GM12878 (cell line): ENCODE measurements at regions not wholly inside any gene's neighbourhood (a gene's known extent, or its start where the extent isn't known, plus 50 kb on each side); places are given as distances from the start of the nearest gene placed in this dataset.

Source experiments
- ATAC-seq: fragments of 200-7000 bp; cut with Tn5 transposase; 3 replicates; pipeline ENCODE4 v1.9.1; 2020; ENCODE audit warnings: mild to moderate bottlenecking, moderate library complexity
- BruUV-seq: library from RNA; stranded (reverse); fragments of 400-500 nt; replicated peaks from 2 replicates; lab custom pipeline; 2021; lab: Mats Ljungman, UMichigan
- CTCF ChIA-PET: fragments of 300-600 bp; sonication (Branson Sonifier 250); formaldehyde crosslinking; extraction: SDS; loops from one replicate; lab custom pipeline; 2021; ENCODE audit warnings: inconsistent platforms; lab: Yijun Ruan, JAX
- POLR2A ChIA-PET: fragments of 350-600 bp; formaldehyde crosslinking; extraction: SDS; loops from one replicate; lab custom pipeline; 2021; ENCODE audit warnings: inconsistent platforms; lab: Charles Lee
- RAD21 ChIA-PET: fragments of 300-600 bp; sonication (Branson Sonifier 250); formaldehyde crosslinking; loops from one replicate; lab custom pipeline; 2023; ENCODE audit warnings: antibody characterized with exemption; ENCODE audit not compliant: unreplicated experiment; lab: Charles Lee
- SMC1A ChIA-PET: fragments of 300-600 bp; sonication (Branson Sonifier 250); formaldehyde crosslinking; loops from one replicate; lab custom pipeline; 2023; ENCODE audit not compliant: unreplicated experiment, uncharacterized antibody; lab: Charles Lee
- DNase-seq: peaks from one replicate; pipeline ENCODE4 v3.0.0-alpha.2; 2011; ENCODE audit warnings: low read depth, low spot score
- FAIRE-seq: peaks from 3 replicates; lab custom pipeline; 2011; peaks lifted over from hg19 to GRCh38; lab: Jason Lieb, UNC
- H2AFZ ChIP-seq: 2 replicates; pipeline ENCODE4 v1.6.0; 2011; ENCODE audit warnings: low read depth, low read length, control low read depth; ENCODE audit not compliant: control insufficient read depth
- H3K27ac ChIP-seq: 2 replicates; pipeline ENCODE4 v1.5.1; 2011; ENCODE audit warnings: control low read depth; ENCODE audit not compliant: control insufficient read depth, insufficient read depth
- H3K27me3 ChIP-seq, 2 experiments: replicated peaks in 1 of 2; 2 replicates each; pipeline versions ENCODE4 v1.6.0 to v1.6.1; 2011; ENCODE audit warnings: low read length in 1 of 2; ENCODE audit not compliant: control insufficient read depth in 2 of 2, insufficient read depth in 2 of 2
- H3K36me3 ChIP-seq, 2 experiments: 2 replicates each; pipeline ENCODE4 v1.5.1; 2011; ENCODE audit warnings: low read length in 1 of 2; ENCODE audit not compliant: control insufficient read depth in 2 of 2, insufficient read depth in 2 of 2
- H3K4me1 ChIP-seq: 2 replicates; pipeline ENCODE4 v1.6.1; 2011; ENCODE audit warnings: mild to moderate bottlenecking, low read length, moderate library complexity, mixed read lengths; ENCODE audit not compliant: control insufficient read depth, insufficient read depth
- H3K4me2 ChIP-seq: 2 replicates; pipeline ENCODE4 v1.6.0; 2011; ENCODE audit warnings: control low read depth; ENCODE audit not compliant: control insufficient read depth, insufficient read depth
- H3K4me3 ChIP-seq: fragments of 200-600 bp; sonication (generic); 2 replicates; pipeline ENCODE4 v1.5.1; 2016
- H3K79me2 ChIP-seq: 2 replicates; pipeline ENCODE4 v1.6.0; 2011; ENCODE audit warnings: low read length; ENCODE audit not compliant: control insufficient read depth, insufficient read depth
- H3K9ac ChIP-seq: 2 replicates; pipeline ENCODE4 v1.8.0; 2011; ENCODE audit warnings: low read length, control low read depth, mixed read lengths; ENCODE audit not compliant: control insufficient read depth, insufficient read depth
- H3K9me3 ChIP-seq: replicated peaks from 3 replicates; pipeline ENCODE4 v1.5.1; 2011; ENCODE audit warnings: mild to moderate bottlenecking, low read length; ENCODE audit not compliant: control insufficient read depth, insufficient read depth
- H4K20me1 ChIP-seq: 2 replicates; pipeline ENCODE4 v1.6.0; 2011; ENCODE audit not compliant: control insufficient read depth, insufficient read depth
- ATF2 ChIP-seq: IDR thresholded peaks from 2 replicates; pipeline ENCODE4 v1.6.1; 2012; ENCODE audit warnings: low read length, inconsistent platforms
- MEF2A ChIP-seq: IDR thresholded peaks from 2 replicates; pipeline ENCODE4 v1.6.1; 2011; ENCODE audit warnings: low read depth, mild to moderate bottlenecking, low read length, moderate library complexity; ENCODE audit not compliant: insufficient read depth
- MEF2B ChIP-seq: fragments of 450-650 bp; IDR thresholded peaks from 2 replicates; pipeline ENCODE4 v1.6.1; 2018; ENCODE audit warnings: mild to moderate bottlenecking, moderate library complexity; ENCODE audit not compliant: partially characterized antibody, poor library complexity, severe bottlenecking
- MTA2 ChIP-seq: fragments of 450-650 bp; IDR thresholded peaks from 2 replicates; pipeline ENCODE4 v1.6.1; 2016; ENCODE audit warnings: low read depth, mild to moderate bottlenecking, moderate library complexity
- PBX3 ChIP-seq: IDR thresholded peaks from 2 replicates; pipeline ENCODE4 v1.6.1; 2011; ENCODE audit warnings: mild to moderate bottlenecking, low read depth, low read length, moderate library complexity; ENCODE audit not compliant: insufficient replicate concordance
- RCOR1 ChIP-seq: conservative IDR thresholded peaks from 2 replicates; pipeline ENCODE4 v1.6.1; 2012; ENCODE audit warnings: low read depth, low read length, improper control_type of control experiment
- SIX5 ChIP-seq: IDR thresholded peaks from 2 replicates; pipeline ENCODE4 v1.6.1; 2011; ENCODE audit warnings: mild to moderate bottlenecking, low read depth, low read length, moderate library complexity; ENCODE audit not compliant: severe bottlenecking
- SRF ChIP-seq, 2 experiments: IDR thresholded peaks; 2 replicates each; pipeline ENCODE4 v1.6.1; 2011; ENCODE audit warnings: low read depth in 2 of 2, low read length in 2 of 2, mild to moderate bottlenecking in 1 of 2, moderate library complexity in 1 of 2
- USF1 ChIP-seq: IDR thresholded peaks from 2 replicates; pipeline ENCODE4 v1.6.1; 2011; ENCODE audit warnings: borderline replicate concordance, low read depth, mild to moderate bottlenecking, moderate library complexity, mixed read lengths, low read length; ENCODE audit not compliant: insufficient read depth; ENCODE audit errors: extremely low read length
- ZBTB40 ChIP-seq: fragments of 450-650 bp; IDR thresholded peaks from 2 replicates; pipeline ENCODE4 v1.6.1; 2016; ENCODE audit warnings: mild to moderate bottlenecking, moderate library complexity, borderline replicate concordance
- ZNF207 ChIP-seq: fragments of 450-650 bp; IDR thresholded peaks from 2 replicates; pipeline ENCODE4 v1.6.1; 2014; ENCODE audit warnings: antibody characterized with exemption, mild to moderate bottlenecking, borderline replicate concordance
- ZNF384 ChIP-seq: IDR thresholded peaks from 2 replicates; pipeline ENCODE4 v1.6.1; 2012; ENCODE audit warnings: low read depth, mild to moderate bottlenecking, low read length, improper control_type of control experiment, borderline replicate concordance
- ZSCAN29 ChIP-seq: fragments of 450-650 bp; IDR thresholded peaks from 2 replicates; pipeline ENCODE4 v1.6.1; 2017; ENCODE audit warnings: mild to moderate bottlenecking, moderate library complexity
- WGBS: methylation state at CpG from one replicate; pipeline ENCODE4 v1.1.6; 2016; ENCODE audit warnings: low lambda C conversion rate; ENCODE audit not compliant: insufficient replicate concordance, insufficient coverage; ENCODE audit errors: missing lambda C conversion rate; 5-methylcytosine and 5-hydroxymethylcytosine counted together
- in situ Hi-C: fragments of 300-500 bp; cut with MboI; formaldehyde crosslinking; loops from 9 replicates; pipeline ENCODE4 v1.14.3; 2018; ENCODE audit warnings: mixed read lengths
- intact Hi-C: fragments of 100-400 bp; cut with micrococcal nuclease; formaldehyde crosslinking; loops from one replicate; pipeline ENCODE4 v1.14.2; 2022; ENCODE audit not compliant: unreplicated experiment

GRCh38 chrX:81729269-81729777 is 527.4 kb downstream of the SH3BGRL start (continued):
- no peak for TF ChIP-seq ZBTB40

- ATAC-seq (no peak), FAIRE-seq (no peak), DNase-seq (no peak)
- H3K4me3 ChIP-seq = no peak overlapping the region
- no peaks in the 10 kb centered on the region for H3K9me3 ChIP-seq
- intact Hi-C loops (no loop called here), in situ Hi-C loops (no loop called here)
- CTCF ChIA-PET = no interaction called here
- WGBS = 23% methylated on average over 2 of the region's 2 CpGs
- BruUV-seq = no TSS peak
- H3K79me2 ChIP-seq = no peaks in the 10 kb centered on the region
- H3K27ac ChIP-seq = no peak overlapping the region
- no peaks in the 10 kb centered on the region for H4K20me1 ChIP-seq
- POLR2A ChIA-PET = no interaction called here
- H3K36me3 ChIP-seq = no peaks in the 10 kb centered on the region
- no peak overlapping the region for H2AFZ ChIP-seq
- SMC1A ChIA-PET = no interaction called here
- H3K4me1 ChIP-seq = no peaks in the 10 kb centered on the region
- no peaks in the 10 kb centered on the region for H3K27me3 ChIP-seq
- RAD21 ChIA-PET = no interaction called here
- H3K9ac ChIP-seq = no peak overlapping the region
- H3K4me2 ChIP-seq = no peak overlapping the region
- TF ChIP-seq RCOR1 (no peak), ATF2 (no peak), PBX3 (no peak), ZNF207 (no peak), ZNF384 (no peak), USF1 (no peak), MTA2 (no peak), MEF2A (no peak), SRF (IDR thresholded peaks at IDR 0.05; ENCODE audit: low read depth in 2 of 2, low read length in 2 of 2) (no peak), SIX5 (no peak), ZSCAN29 (no peak), MEF2B (no peak)
Measured at GRCh38 chrX:81779701-81780100, 577.8 kb downstream of the SH3BGRL start.
